BJ (cell line): ENCODE measurements at regions not wholly inside any gene's neighbourhood (a gene's known extent, or its start where the extent isn't known, plus 50 kb on each side); places are given as distances from the start of the nearest gene placed in this dataset.

Experiments used
- CTCF ChIA-PET: fragments of 350-600 bp; formaldehyde crosslinking; extraction: SDS; loops from one replicate; lab custom pipeline; 2021; ENCODE audit warnings: antibody characterized with exemption, inconsistent platforms; lab: Yijun Ruan, JAX
- POLR2A ChIA-PET: fragments of 300-600 bp; sonication (Branson Sonifier 250); formaldehyde crosslinking; extraction: SDS; loops from one replicate; lab custom pipeline; 2021; ENCODE audit warnings: antibody characterized with exemption; lab: Charles Lee
- DNase-seq: peaks from one replicate; pipeline ENCODE4 v3.0.0-alpha.2; 2011; ENCODE audit warnings: low read depth
- H3K27me3 ChIP-seq: 2 replicates; pipeline ENCODE4 v1.6.0; 2011; ENCODE audit warnings: low read length; ENCODE audit not compliant: control insufficient read depth, insufficient read depth
- H3K36me3 ChIP-seq: 2 replicates; pipeline ENCODE4 v1.5.1; 2011; ENCODE audit warnings: low read length; ENCODE audit not compliant: control insufficient read depth, insufficient read depth
- H3K4me3 ChIP-seq: 2 replicates; pipeline ENCODE4 v1.5.1; 2011; ENCODE audit warnings: low read depth, mild to moderate bottlenecking, control low read depth, low read length
- TF ChIP-seq, protein P1 (sequence below): IDR thresholded peaks from 2 replicates; pipeline ENCODE4 v1.5.1; 2011; ENCODE audit warnings: low read depth, mild to moderate bottlenecking, control low read depth, inconsistent platforms, low read length, moderate library complexity; ENCODE audit not compliant: insufficient read depth

GRCh38 chr2:175323162-175323561 is 141.7 kb upstream of the ATP5MC3 start:
- POLR2A ChIA-PET = no interaction called here

GRCh38 chr2:175318542-175318941 is 137.0 kb upstream of the ATP5MC3 start:
- Histone ChIP-seq H3K4me3 (no peak overlapping the region), H3K27me3 (no peaks in the 10 kb centered on the region), H3K36me3 (no peaks in the 10 kb centered on the region)
- ChIA-PET CTCF (no interaction called here), POLR2A (no interaction called here)
- DNase-seq = no peak
- TF ChIP-seq, protein P1, sequence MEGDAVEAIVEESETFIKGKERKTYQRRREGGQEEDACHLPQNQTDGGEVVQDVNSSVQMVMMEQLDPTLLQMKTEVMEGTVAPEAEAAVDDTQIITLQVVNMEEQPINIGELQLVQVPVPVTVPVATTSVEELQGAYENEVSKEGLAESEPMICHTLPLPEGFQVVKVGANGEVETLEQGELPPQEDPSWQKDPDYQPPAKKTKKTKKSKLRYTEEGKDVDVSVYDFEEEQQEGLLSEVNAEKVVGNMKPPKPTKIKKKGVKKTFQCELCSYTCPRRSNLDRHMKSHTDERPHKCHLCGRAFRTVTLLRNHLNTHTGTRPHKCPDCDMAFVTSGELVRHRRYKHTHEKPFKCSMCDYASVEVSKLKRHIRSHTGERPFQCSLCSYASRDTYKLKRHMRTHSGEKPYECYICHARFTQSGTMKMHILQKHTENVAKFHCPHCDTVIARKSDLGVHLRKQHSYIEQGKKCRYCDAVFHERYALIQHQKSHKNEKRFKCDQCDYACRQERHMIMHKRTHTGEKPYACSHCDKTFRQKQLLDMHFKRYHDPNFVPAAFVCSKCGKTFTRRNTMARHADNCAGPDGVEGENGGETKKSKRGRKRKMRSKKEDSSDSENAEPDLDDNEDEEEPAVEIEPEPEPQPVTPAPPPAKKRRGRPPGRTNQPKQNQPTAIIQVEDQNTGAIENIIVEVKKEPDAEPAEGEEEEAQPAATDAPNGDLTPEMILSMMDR = no peak

More at GRCh38 chr2:175323162-175323561, 141.7 kb upstream of the ATP5MC3 start:
- Histone ChIP-seq H3K36me3 (no peaks in the 10 kb centered on the region), H3K4me3 (no peak overlapping the region), H3K27me3 (no peaks in the 10 kb centered on the region)
- no peak for DNase-seq
- TF ChIP-seq, protein P1 = no peak
- CTCF ChIA-PET = interaction anchor here (0.7 kb wide), 1 partner anchor 10 kb away, joined by 5 read pairs; no protein-coding TSS in a partner anchor

DNA sequence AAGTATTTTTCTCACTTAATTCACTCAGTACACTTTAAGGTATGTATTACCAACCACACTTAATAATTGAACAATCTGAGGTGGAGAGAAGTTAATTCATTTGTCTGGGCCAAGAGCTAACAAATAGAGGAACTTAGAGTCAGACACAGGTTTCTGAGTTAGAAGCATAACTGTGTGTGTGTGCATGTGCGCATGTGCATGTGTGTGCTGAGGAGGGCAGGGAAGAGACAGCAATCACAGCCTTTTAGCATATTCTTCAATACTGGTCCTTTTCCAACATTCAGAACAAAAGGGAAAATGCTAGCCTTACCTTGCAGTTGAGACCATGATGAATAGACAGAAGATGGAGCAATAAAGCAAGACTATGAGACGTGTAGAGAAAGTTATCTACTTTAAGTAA is 136.2 kb upstream of the ATP5MC3 start:
- no peak overlapping the region for H3K4me3 ChIP-seq
- POLR2A ChIA-PET = no interaction called here
- H3K27me3 ChIP-seq = no peaks in the 10 kb centered on the region
- CTCF ChIA-PET = no interaction called here
- H3K36me3 ChIP-seq = no peaks in the 10 kb centered on the region
- DNase-seq = no peak
- TF ChIP-seq, protein P1 = no peak

DNA sequence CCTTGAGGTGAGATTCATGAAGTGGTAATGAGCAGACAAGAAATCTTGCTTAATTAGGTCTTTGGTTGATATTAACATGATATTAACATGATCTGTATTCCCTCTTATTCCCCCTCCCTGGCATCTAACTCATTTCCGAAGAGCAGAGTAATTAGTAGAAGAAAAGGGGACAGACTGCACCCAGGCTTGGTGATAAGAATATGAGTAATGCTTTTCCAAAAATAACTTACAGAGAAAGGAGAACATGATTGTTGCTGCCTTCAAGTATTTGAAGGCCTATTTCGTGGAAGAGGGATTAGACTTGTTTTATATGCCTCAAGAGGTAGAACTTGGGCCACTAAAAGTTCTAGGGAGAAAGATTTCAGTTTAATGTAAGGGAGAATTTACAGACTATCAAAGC is 130.6 kb upstream of the ATP5MC3 start:
- DNase-seq = no peak
- TF ChIP-seq, protein P1 = no peak
- H3K27me3 ChIP-seq = no peaks in the 10 kb centered on the region
- H3K4me3 ChIP-seq = no peak overlapping the region
- no peaks in the 10 kb centered on the region for H3K36me3 ChIP-seq
- CTCF ChIA-PET = no interaction called here
- POLR2A ChIA-PET = no interaction called here

DNA sequence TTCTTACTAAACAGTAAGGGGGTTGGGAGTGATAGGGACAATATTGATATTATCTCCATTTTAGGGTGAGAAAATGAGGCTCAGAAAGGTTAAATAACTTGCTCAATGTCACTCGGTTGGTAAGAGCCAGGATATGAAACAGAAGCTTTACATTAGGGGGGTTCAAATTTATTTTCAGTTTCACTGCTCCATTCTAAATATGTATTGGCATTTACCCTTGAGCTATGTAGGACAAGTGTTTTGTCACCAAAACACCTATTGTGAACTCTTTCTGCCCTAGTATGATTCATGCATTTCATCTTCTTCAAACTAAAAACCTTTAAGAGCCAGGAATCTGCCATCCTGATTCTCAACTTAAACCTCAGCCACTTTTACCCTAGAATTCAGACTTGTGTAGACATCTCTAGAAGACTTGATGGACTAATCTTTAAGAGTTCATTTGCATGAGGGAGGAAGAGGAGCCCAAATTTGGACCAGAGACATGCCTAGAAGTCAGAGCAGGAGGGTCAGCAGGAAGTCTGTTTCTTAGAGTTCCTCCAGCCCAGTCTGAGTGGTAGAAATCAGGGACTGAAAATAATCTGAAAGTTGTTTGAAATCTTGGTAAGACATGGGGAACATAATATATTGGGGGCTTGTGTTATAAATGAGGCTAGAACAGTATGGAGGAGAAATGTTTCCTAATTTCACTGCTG is 129.4 kb upstream of the ATP5MC3 start:
- no peaks in the 10 kb centered on the region for H3K36me3 ChIP-seq
- POLR2A ChIA-PET = no interaction called here
- H3K27me3 ChIP-seq = no peaks in the 10 kb centered on the region
- TF ChIP-seq, protein P1 = no peak
- CTCF ChIA-PET = interaction anchor here (1.2 kb wide), 1 partner anchor 774 kb away, joined by 5 read pairs; no protein-coding TSS in a partner anchor
- no peak for DNase-seq
- no peak overlapping the region for H3K4me3 ChIP-seq
